Panc1 (cell line): ENCODE measurements at regions not wholly inside any gene's neighbourhood (a gene's known extent, or its start where the extent isn't known, plus 50 kb on each side); places are given as distances from the start of the nearest gene placed in this dataset.

Experiments used
- ATAC-seq: fragments of 200-7000 bp; cut with Tn5 transposase; 2 replicates; pipeline ENCODE4 v1.9.1; 2020; ENCODE audit warnings: mild to moderate bottlenecking, moderate library complexity
- BruUV-seq: library from RNA; stranded (reverse); fragments of 400-500 nt; replicated peaks from 2 replicates; lab custom pipeline; 2021; lab: Mats Ljungman, UMichigan
- CTCF ChIA-PET: fragments of 300-600 bp; sonication (Branson Sonifier 250); formaldehyde crosslinking; loops from one replicate; lab custom pipeline; 2022; ENCODE audit warnings: antibody characterized with exemption; lab: Charles Lee
- POLR2A ChIA-PET: fragments of 300-600 bp; sonication (Branson Sonifier 250); formaldehyde crosslinking; loops from one replicate; lab custom pipeline; 2022; ENCODE audit warnings: antibody characterized with exemption; lab: Charles Lee
- DNase-seq: peaks from one replicate; pipeline ENCODE4 v3.0.0-alpha.2; 2010; ENCODE audit warnings: low read depth, low spot score
- H3K27ac ChIP-seq: 2 replicates; pipeline ENCODE4 v1.5.1; 2011; ENCODE audit warnings: mild to moderate bottlenecking, low read length, inconsistent platforms
- H3K27me3 ChIP-seq: fragments of 200-500 bp; sonication (Bioruptor generic); 2 replicates; pipeline ENCODE4 v1.6.0; 2014; ENCODE audit warnings: low read length, inconsistent platforms; ENCODE audit not compliant: control insufficient read depth, insufficient read depth
- H3K36me3 ChIP-seq: fragments of 200-500 bp; sonication (Bioruptor generic); 2 replicates; pipeline ENCODE4 v1.5.1; 2014; ENCODE audit warnings: inconsistent platforms, mild to moderate bottlenecking, low read length, moderate library complexity; ENCODE audit not compliant: control insufficient read depth, insufficient read depth
- H3K4me1 ChIP-seq: 2 replicates; pipeline ENCODE4 v1.5.1; 2011; ENCODE audit warnings: inconsistent platforms, mild to moderate bottlenecking, low read length, moderate library complexity; ENCODE audit not compliant: control insufficient read depth, insufficient read depth
- H3K4me3 ChIP-seq, 2 experiments: 2 replicates each; pipeline ENCODE4 v1.5.1; 2011 to 2012; ENCODE audit warnings: low read depth in 2 of 2, low read length in 2 of 2, mild to moderate bottlenecking in 2 of 2, inconsistent platforms in 1 of 2, moderate library complexity in 1 of 2
- H3K9me3 ChIP-seq: fragments of 200-500 bp; sonication (Bioruptor generic); 2 replicates; pipeline ENCODE4 v1.5.1; 2014; ENCODE audit warnings: low read depth, mild to moderate bottlenecking, inconsistent platforms, low read length, moderate library complexity; ENCODE audit not compliant: control insufficient read depth, insufficient read depth
- CTCF ChIP-seq: fragments of 450-650 bp; IDR thresholded peaks from 2 replicates; pipeline ENCODE4 v1.5.1; 2017; ENCODE audit warnings: mild to moderate bottlenecking
- POLR2AphosphoS5 ChIP-seq: IDR thresholded peaks from 2 replicates; pipeline ENCODE4 v1.6.1; 2012; ENCODE audit warnings: mild to moderate bottlenecking, low read depth, low read length, moderate library complexity
- REST ChIP-seq, 2 experiments: IDR thresholded peaks; 2 replicates each; pipeline ENCODE4 v1.6.1; 2011 to 2012; ENCODE audit warnings: low read depth in 2 of 2, control low read depth in 1 of 2, low read length in 1 of 2, mild to moderate bottlenecking in 1 of 2, moderate library complexity in 1 of 2; ENCODE audit not compliant: insufficient read depth in 1 of 2
- SIN3A ChIP-seq: IDR thresholded peaks from 2 replicates; pipeline ENCODE4 v1.6.1; 2012; ENCODE audit warnings: low read depth, mild to moderate bottlenecking, low read length, moderate library complexity, borderline replicate concordance; ENCODE audit not compliant: insufficient read depth
- TCF7L2 ChIP-seq: IDR thresholded peaks from 2 replicates; pipeline ENCODE4 v1.6.1; 2011; ENCODE audit warnings: mild to moderate bottlenecking, low read depth, low read length, inconsistent platforms
- in situ Hi-C: cut with HindIII; loops from 2 replicates; pipeline ENCODE4 v1.10.0; 2016; ENCODE audit warnings: low sequenced_read_pairs, low pct_unique_long_range_greater_than_20kb
- intact Hi-C: fragments of 100-400 bp; cut with micrococcal nuclease; formaldehyde crosslinking; loops from one replicate; pipeline ENCODE4 v1.10.0; 2022; ENCODE audit not compliant: unreplicated experiment

GRCh38 chr10:85145966-85146365 is 817.6 kb downstream of the CCSER2 start:
- DNase-seq: no peak
- Histone ChIP-seq H3K36me3 (no peaks in the 10 kb centered on the region), H3K4me3 (no peak overlapping the region), H3K4me1 (no peaks in the 10 kb centered on the region), H3K27ac (no peak overlapping the region), H3K9me3 (no peaks in the 10 kb centered on the region), H3K27me3 (peaks cover 3% of the 10 kb centered on the region; the same call in 1 of the 2 replicates)
- ChIA-PET CTCF (no interaction called here), POLR2A (no interaction called here)
- no TSS peak for BruUV-seq
- in situ Hi-C loops (no loop called here), intact Hi-C loops (no loop called here)
- no peak for ATAC-seq
- no peak for TF ChIP-seq TCF7L2
- TF ChIP-seq REST (IDR thresholded peaks at IDR 0.05; ENCODE audit: insufficient read depth in 1 of 2, low read depth in 2 of 2, low read length in 1 of 2): no peak
- TF ChIP-seq POLR2AphosphoS5: no peak
- TF ChIP-seq CTCF: no peak
- TF ChIP-seq SIN3A: no peak

GRCh38 chr10:85147346-85148250 is 819.2 kb downstream of the CCSER2 start:
- BruUV-seq: no TSS peak
- TF ChIP-seq TCF7L2: no peak
- no peak for TF ChIP-seq POLR2AphosphoS5
- no peak for TF ChIP-seq SIN3A
- TF ChIP-seq REST (IDR thresholded peaks at IDR 0.05; ENCODE audit: insufficient read depth in 1 of 2, low read depth in 2 of 2, low read length in 1 of 2): no peak
- TF ChIP-seq CTCF: no peak
- no peaks in the 10 kb centered on the region for H3K36me3 ChIP-seq
- H3K9me3 ChIP-seq: no peaks in the 10 kb centered on the region
- CTCF ChIA-PET: no interaction called here
- intact Hi-C loops: no loop called here
- H3K4me1 ChIP-seq: no peaks in the 10 kb centered on the region
- H3K27me3 ChIP-seq: peaks cover 5% of the 10 kb centered on the region; the same call in 1 of the 2 replicates
- H3K4me3 ChIP-seq: no peak overlapping the region
- no peak for ATAC-seq
- DNase-seq: no peak
- in situ Hi-C loops: no loop called here
- POLR2A ChIA-PET: no interaction called here
- H3K27ac ChIP-seq: no peak overlapping the region
